ENCODE measurements at regions not wholly inside any gene's neighbourhood (a gene's known extent, or its start where the extent isn't known, plus 50 kb on each side); places are given as distances from the start of the nearest gene placed in this dataset.

DNA sequence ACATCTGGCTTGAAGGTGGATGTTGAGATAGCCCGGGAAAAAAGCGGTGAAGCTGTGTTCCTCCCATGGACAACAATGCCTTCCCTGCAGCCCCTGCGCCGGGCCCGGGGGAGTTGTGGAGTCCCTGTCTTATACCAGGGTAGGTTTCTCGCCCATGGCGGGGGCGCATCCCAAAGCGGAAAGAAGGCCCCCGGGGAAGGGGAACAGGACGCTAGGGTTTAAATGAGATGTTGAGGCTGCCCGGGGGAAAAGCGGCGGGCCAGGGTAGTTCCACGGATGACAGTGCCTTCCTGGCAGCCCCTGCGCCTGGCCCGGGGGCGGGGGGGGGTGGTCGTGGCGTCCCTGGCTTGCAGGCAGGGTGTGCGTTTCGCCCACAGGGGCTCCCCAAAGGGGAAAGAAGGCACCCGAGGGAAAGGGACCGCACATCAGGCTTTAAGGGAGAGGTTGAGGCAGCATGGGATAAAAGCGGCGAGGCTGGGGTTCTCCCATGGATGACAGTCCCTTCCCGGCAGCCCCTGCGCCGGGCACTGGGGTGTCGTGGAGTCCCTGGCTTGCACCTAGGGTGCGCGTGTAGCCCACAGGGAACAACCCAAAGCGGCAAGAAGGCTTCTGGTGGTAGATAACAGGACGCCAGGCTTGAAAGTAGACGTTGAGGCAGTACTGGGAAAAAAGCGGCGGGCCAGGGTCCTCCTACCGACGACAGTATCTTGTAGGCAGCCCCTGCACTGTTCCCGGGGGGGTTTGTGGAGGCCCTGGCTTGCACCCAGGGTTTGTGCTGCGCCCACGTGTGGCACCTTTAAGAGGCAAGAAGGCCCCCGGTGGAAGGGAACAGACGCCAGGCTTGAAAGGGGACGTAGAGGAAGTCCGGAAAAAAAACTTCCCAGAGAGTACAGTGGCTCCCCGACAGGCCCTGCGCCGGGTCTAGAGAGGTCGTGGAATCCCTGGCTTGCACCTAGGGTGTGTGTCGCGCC is 160.8 kb upstream of the ALG10B start:
- H3K9me3 ChIP-seq (ENCODE audit: control insufficient read depth, low read length), result no peaks in the 10 kb centered on the region
- no peaks in the 10 kb centered on the region for H3K4me1 ChIP-seq (ENCODE audit: control insufficient read depth in 1 of 2, insufficient read depth in 2 of 2, low read length in 2 of 2)
- DNase-seq (no peak), ATAC-seq (ENCODE audit: low FRiP score) (no peak)
- 85 to 88% methylated on average over 51 to 52 of the region's 52 CpGs for WGBS, 2 donors
- no peak overlapping the region for H3K4me3 ChIP-seq (ENCODE audit: low read length in 2 of 2)
- intact Hi-C loops (cut with DNase I), result no loop called here
- no peak overlapping the region for H3K27ac ChIP-seq (ENCODE audit: low read depth in 1 of 2, low read length in 2 of 2)
- no peaks in the 10 kb centered on the region for H3K27me3 ChIP-seq (ENCODE audit: control insufficient read depth in 1 of 2, insufficient read depth in 2 of 2, low read length in 1 of 2)
- H3K36me3 ChIP-seq (ENCODE audit: control insufficient read depth in 1 of 2, insufficient read depth in 2 of 2, low read length in 1 of 2), result no peaks in the 10 kb centered on the region

DNA sequence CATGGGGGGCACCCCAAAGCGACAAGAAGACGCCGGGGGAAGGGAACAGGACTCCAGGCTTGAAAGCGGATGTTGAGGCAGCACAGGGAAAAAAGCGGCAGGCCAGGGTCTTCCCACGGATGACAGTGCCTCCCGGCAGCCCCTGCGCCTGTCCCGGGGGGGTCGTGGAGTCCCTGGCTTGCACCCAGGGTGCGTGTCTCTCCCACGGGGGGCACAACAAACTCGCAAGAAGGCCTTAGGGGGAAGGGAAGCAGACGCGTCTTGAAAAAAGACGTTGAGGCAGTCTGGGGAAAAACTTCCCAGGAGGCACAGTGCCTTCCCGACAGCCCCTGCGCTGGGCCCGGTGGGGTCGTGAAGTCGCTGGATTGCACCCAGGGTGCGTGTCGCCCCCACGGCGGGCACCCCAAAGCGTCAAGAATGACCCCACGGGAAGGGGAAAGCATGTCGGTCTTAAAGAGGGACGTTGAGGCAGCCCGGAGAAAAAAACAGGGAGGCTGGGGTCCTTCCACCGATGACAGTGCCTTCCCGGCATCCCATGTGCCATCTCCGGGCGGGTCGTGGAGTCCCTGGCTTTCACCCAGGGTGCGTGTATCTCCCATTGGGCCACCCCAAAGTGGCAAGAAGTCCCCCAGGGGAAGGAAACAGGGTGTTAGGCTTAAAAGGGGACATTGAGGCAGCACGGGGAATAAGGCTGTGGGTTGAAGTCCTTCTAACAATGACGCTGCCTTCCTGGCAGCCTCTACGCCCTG is 159.9 kb upstream of the ALG10B start:
- Histone ChIP-seq H3K36me3 (ENCODE audit: control insufficient read depth in 1 of 2, insufficient read depth in 2 of 2, low read length in 1 of 2) (no peaks in the 10 kb centered on the region), H3K27me3 (ENCODE audit: control insufficient read depth in 1 of 2, insufficient read depth in 2 of 2, low read length in 1 of 2) (no peaks in the 10 kb centered on the region), H3K9me3 (ENCODE audit: control insufficient read depth, low read length) (no peaks in the 10 kb centered on the region), H3K4me3 (ENCODE audit: low read length in 2 of 2) (no peak overlapping the region), H3K27ac (ENCODE audit: low read depth in 1 of 2, low read length in 2 of 2) (no peak overlapping the region), H3K4me1 (ENCODE audit: control insufficient read depth in 1 of 2, insufficient read depth in 2 of 2, low read length in 2 of 2) (no peaks in the 10 kb centered on the region)
- ATAC-seq (ENCODE audit: low FRiP score) (no peak), DNase-seq (peak in 1 of 2 donors; percentile 73)
- WGBS, 2 donors, result 86 to 88% methylated on average over 37 to 39 of the region's 39 CpGs
- intact Hi-C loops (cut with DNase I), result no loop called here

DNA sequence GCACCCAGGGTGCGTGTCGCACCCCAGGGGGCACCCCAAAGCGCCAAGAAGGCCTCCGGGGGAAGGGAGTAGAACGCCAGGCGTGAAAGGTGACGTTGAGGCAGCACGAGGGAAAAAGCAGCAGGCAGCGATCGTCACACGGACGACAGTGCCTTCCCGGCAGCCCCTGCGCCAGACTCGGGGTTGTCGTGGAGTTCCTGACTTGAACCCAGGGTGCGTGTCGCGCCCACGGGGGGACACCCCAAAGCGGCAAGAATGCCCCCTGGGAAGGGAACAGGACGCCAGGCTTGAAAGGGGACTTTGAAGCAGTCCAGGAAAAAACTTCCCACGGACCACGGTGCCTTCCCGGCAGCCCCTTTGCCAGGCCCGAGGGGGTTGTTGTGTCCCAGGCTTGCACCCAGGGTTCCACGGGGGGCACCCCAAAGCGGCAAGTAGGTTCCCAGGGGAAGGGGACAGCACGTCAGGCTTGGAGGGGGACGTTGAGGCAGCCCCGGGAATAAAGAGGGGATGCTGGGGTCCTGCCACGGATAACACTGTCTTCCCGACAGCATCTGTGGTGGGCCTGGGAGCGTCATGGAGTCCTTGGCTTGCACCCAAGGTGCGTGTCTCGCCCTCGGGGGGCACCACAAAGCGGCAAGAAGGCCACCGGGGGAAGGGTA is 159.2 kb upstream of the ALG10B start:
- intact Hi-C loops (cut with DNase I), result no loop called here
- no peaks in the 10 kb centered on the region for H3K9me3 ChIP-seq (ENCODE audit: control insufficient read depth, low read length)
- no peaks in the 10 kb centered on the region for H3K4me1 ChIP-seq (ENCODE audit: control insufficient read depth in 1 of 2, insufficient read depth in 2 of 2, low read length in 2 of 2)
- no peak for ATAC-seq (ENCODE audit: low FRiP score)
- H3K27me3 ChIP-seq (ENCODE audit: control insufficient read depth in 1 of 2, insufficient read depth in 2 of 2, low read length in 1 of 2), result no peaks in the 10 kb centered on the region
- DNase-seq, result no peak
- H3K36me3 ChIP-seq (ENCODE audit: control insufficient read depth in 1 of 2, insufficient read depth in 2 of 2, low read length in 1 of 2), result no peaks in the 10 kb centered on the region
- no peak overlapping the region for H3K27ac ChIP-seq (ENCODE audit: low read depth in 1 of 2, low read length in 2 of 2)
- no peak overlapping the region for H3K4me3 ChIP-seq (ENCODE audit: low read length in 2 of 2)
- WGBS, 2 donors, result 89 to 90% methylated on average over 39 of the region's 39 CpGs

DNA sequence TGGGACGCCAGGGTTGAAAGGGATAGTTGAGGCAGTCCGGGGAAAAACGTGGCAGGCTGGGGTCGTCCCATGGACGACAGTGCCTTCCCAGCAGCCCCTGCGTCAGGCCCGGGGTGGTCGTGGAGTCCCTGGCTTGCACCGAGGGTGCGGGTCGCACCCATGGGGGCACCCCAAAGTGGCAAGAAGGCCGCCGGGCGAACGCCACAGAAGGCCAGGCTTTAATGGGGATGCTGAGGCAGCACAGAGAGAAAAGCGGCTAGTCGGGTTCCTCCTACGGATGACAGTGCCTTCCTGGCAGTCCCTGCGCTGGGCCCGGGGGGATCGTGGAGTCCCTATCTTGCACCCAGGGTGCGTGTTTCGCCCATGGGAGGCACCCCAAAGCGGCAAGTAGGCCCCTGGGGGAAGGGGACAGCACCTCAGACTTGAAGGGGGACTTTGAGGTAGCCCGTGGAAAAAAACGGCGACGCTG is 158.6 kb upstream of the ALG10B start:
- WGBS, 2 donors, result 92% methylated on average over 27 to 28 of the region's 28 CpGs
- intact Hi-C loops (cut with DNase I), result no loop called here
- H3K4me1 ChIP-seq (ENCODE audit: control insufficient read depth in 1 of 2, insufficient read depth in 2 of 2, low read length in 2 of 2), result no peaks in the 10 kb centered on the region
- H3K4me3 ChIP-seq (ENCODE audit: low read length in 2 of 2), result no peak overlapping the region
- no peaks in the 10 kb centered on the region for H3K9me3 ChIP-seq (ENCODE audit: control insufficient read depth, low read length)
- ATAC-seq (ENCODE audit: low FRiP score) (no peak), DNase-seq (peak in 1 of 2 donors; percentile 70)
- H3K27me3 ChIP-seq (ENCODE audit: control insufficient read depth in 1 of 2, insufficient read depth in 2 of 2, low read length in 1 of 2), result no peaks in the 10 kb centered on the region
- no peak overlapping the region for H3K27ac ChIP-seq (ENCODE audit: low read depth in 1 of 2, low read length in 2 of 2)
- no peaks in the 10 kb centered on the region for H3K36me3 ChIP-seq (ENCODE audit: control insufficient read depth in 1 of 2, insufficient read depth in 2 of 2, low read length in 1 of 2)

DNA sequence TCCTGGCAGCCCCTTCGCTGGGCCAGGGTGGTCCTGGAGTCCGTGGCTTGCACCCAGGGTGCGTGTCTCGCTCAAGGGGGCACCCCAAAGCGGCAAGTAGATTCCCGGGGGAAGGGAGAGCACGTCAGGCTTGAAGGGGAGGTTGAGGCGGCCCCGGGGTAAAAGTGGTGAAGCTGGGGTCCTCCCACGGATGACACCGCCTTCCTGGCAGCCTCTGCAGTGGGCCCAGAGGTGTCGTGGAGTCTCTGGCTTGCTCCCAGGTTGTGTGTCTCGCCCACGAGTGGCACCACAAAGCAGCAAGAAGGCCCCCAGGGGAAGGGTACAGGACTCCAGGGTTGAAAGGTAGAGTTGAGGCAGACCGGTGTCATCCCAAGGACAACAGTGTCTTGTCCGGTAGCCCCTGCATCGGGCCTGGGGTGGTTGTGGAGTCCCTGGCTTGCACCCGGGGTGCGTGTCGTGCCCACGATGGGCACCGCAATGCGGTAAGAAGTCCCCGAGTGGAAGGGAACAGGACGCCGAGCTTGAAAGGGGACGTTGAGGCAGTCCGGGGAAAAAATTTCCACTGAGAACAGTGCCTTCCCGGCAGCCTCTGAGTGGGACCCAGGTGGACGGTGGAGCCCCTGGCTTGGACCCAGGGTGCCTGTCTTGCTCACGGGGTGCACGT is 158.0 kb upstream of the ALG10B start:
- 90 to 93% methylated on average over 32 of the region's 32 CpGs for WGBS, 2 donors
- DNase-seq (peak in 1 of 2 donors; percentile 35), ATAC-seq (ENCODE audit: low FRiP score) (no peak)

DNA sequence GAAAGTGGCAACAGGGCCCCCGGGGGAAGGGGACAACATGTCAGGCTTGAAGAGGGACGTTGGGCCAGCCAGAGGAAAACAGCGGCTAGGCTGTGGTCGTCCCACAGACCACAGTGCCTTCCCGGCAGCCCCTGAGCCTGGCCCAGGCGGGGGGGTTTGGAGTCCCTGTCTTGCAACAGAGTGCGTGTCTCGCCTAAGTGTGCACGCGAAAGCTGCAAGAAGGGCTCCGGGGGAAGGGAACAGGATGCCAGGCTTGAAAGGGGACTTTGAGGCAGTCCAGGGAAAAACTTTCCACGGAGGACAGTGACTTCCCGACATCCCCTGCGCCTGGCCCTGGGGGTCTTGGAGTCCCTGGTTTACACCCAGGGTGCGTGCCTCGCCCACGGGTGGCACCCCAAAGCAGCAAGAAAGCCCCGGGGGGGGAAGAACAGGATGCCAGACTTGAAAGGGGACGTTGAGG is 157.5 kb upstream of the ALG10B start:
- Histone ChIP-seq H3K4me1 (ENCODE audit: control insufficient read depth in 1 of 2, insufficient read depth in 2 of 2, low read length in 2 of 2) (no peaks in the 10 kb centered on the region), H3K27me3 (ENCODE audit: control insufficient read depth in 1 of 2, insufficient read depth in 2 of 2, low read length in 1 of 2) (no peaks in the 10 kb centered on the region), H3K36me3 (ENCODE audit: control insufficient read depth in 1 of 2, insufficient read depth in 2 of 2, low read length in 1 of 2) (no peaks in the 10 kb centered on the region), H3K9me3 (ENCODE audit: control insufficient read depth, low read length) (no peaks in the 10 kb centered on the region), H3K27ac (ENCODE audit: low read depth in 1 of 2, low read length in 2 of 2) (no peak overlapping the region), H3K4me3 (ENCODE audit: low read length in 2 of 2) (no peak overlapping the region)
- 87 to 88% methylated on average over 19 of the region's 19 CpGs for WGBS, 2 donors
- peak in 1 of 2 donors; percentile 69 for DNase-seq
- no peak for ATAC-seq (ENCODE audit: low FRiP score)
- intact Hi-C loops (cut with DNase I), result no loop called here

More for the DNA sequence above, 158.0 kb upstream of the ALG10B start:
- no peaks in the 10 kb centered on the region for H3K9me3 ChIP-seq (ENCODE audit: control insufficient read depth, low read length)
- intact Hi-C loops (cut with DNase I), result no loop called here
- H3K27me3 ChIP-seq (ENCODE audit: control insufficient read depth in 1 of 2, insufficient read depth in 2 of 2, low read length in 1 of 2), result no peaks in the 10 kb centered on the region
- H3K4me3 ChIP-seq (ENCODE audit: low read length in 2 of 2), result no peak overlapping the region
- H3K36me3 ChIP-seq (ENCODE audit: control insufficient read depth in 1 of 2, insufficient read depth in 2 of 2, low read length in 1 of 2), result no peaks in the 10 kb centered on the region
- H3K27ac ChIP-seq (ENCODE audit: low read depth in 1 of 2, low read length in 2 of 2), result no peak overlapping the region
- no peaks in the 10 kb centered on the region for H3K4me1 ChIP-seq (ENCODE audit: control insufficient read depth in 1 of 2, insufficient read depth in 2 of 2, low read length in 2 of 2)

DNA sequence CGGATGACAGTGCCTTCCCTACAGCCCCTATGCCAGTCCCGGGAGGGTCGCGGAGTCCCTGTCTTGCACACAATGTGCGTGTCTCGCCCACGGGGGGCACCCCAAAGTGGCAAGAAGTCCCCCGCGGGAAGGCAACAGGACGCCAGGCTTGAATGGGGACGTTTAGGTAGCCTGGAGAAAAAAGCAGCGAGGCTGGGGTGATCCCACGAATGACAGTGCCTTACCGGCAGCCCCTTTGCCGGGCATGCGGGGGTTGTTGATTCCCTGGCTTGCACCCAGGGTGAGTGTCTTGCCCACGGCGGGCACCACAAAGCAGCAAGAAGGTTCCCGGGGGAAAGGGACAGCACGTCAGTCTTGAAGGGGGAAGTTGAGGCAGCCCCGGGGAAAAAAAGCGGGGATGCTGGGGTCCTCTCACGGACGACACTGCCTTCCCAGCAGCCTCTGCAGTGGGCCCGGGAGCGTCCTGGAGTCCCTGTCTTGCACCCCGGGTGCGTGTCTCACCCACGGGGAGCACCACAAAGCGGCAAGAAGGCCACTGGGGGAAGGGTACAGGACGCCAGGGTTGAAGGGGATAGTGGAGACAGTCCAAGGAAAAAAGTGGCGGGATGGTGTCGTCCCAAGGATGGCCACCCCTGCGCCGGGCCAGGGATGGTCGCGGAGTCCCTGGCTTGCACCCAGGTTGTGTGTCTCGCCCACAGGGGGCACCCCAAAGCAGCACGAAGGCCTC is 156.8 kb upstream of the ALG10B start:
- Histone ChIP-seq H3K36me3 (ENCODE audit: control insufficient read depth in 1 of 2, insufficient read depth in 2 of 2, low read length in 1 of 2) (no peaks in the 10 kb centered on the region), H3K27ac (ENCODE audit: low read depth in 1 of 2, low read length in 2 of 2) (no peak overlapping the region), H3K4me1 (ENCODE audit: control insufficient read depth in 1 of 2, insufficient read depth in 2 of 2, low read length in 2 of 2) (no peaks in the 10 kb centered on the region), H3K27me3 (ENCODE audit: control insufficient read depth in 1 of 2, insufficient read depth in 2 of 2, low read length in 1 of 2) (no peaks in the 10 kb centered on the region), H3K9me3 (ENCODE audit: control insufficient read depth, low read length) (no peaks in the 10 kb centered on the region), H3K4me3 (ENCODE audit: low read length in 2 of 2) (no peak overlapping the region)
- 89 to 92% methylated on average over 39 of the region's 39 CpGs for WGBS, 2 donors
- intact Hi-C loops (cut with DNase I), result no loop called here
- ATAC-seq (ENCODE audit: low FRiP score) (no peak), DNase-seq (peak in 1 of 2 donors; percentile 46)

All from aorta (tissue), 5 donors.